OCI-M2 (cell line): ENCODE measurements at regions not wholly inside any gene's neighbourhood (a gene's known extent, or its start where the extent isn't known, plus 50 kb on each side); places are given as distances from the start of the nearest gene placed in this dataset.

Experiments
- DNase-seq: peaks from one replicate; lab custom pipeline; 2025; ENCODE audit not compliant: unreplicated experiment; lab: John Stamatoyannopoulos, UW

DNA sequence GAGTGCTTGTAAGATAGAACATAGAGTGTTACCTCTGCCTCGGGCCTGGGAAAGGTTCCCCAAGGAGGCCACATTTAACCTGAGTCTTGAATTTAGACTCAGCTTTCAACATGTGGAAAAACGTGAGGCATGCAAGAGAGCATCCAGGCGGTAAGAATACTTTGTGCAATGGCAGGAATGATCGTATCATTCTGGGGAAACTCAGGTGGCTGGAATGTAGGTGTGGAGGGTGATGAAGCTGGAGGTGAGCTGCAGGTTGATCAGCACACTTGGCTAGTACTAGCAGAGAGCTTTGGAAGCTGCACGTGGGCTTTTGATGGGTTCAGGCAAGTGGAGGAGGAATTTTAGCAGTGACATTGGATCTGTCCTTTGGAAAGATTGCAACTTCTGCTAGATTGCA, 270.3 kb upstream of the RAG2 start:
- no peak for DNase-seq

DNA sequence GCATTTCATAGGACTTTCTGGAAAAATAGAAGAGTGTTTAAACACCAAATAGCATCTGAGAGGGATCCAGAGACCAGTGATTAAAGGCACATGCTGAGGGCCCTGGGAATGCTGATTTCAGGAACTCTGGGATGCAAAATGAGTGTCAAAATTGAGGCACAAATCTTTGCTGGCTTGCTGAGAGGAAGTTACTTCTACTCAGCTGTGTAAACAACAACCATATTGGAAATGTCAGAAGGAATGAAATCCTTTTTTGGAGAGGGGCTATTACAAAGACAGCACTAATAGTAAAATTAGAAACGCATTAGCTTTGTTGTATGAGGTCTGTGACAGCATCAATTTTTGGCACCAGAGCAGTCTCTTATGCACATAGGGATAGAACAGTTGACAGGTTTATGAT, 267.8 kb upstream of the RAG2 start:
- no peak for DNase-seq

DNA sequence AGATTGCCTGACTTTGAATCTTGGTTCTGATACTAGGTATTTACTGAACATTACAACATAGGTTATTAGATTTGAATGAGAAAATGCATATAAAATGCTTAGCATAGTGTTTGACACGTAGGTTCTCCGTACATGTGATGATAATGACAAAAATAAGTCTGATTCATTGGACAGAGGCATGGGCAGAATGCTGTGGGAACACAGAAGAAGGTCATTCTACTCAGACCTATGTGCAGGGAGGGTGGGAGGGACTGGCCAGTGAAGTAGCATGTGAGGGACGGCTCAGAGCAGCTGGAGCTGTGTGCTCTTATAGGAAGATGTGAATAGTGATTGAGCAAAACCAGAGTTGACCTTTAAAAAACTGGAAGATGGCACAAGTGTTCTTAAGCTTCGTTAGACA, 256.8 kb upstream of the RAG2 start:
- no peak for DNase-seq

DNA sequence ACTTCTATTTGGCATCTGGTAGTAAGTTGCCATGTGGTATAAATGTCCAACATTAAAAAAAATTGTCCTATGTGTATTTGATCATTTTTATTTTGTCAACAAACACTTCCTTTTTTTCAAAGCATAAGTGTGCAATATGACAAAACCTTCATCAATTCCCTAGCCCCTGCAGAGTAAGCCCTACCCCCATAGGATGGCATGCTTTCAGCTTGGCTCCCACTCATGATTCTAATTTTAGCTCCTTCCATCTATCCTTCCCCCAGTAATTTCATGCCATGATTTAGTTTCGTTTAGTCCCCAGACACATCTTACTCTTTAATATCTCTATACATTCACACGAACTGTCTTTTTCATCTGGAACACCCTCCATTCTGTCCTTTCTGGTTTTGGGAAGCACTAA, 250.6 kb upstream of the RAG2 start:
- DNase-seq = no peak

DNA sequence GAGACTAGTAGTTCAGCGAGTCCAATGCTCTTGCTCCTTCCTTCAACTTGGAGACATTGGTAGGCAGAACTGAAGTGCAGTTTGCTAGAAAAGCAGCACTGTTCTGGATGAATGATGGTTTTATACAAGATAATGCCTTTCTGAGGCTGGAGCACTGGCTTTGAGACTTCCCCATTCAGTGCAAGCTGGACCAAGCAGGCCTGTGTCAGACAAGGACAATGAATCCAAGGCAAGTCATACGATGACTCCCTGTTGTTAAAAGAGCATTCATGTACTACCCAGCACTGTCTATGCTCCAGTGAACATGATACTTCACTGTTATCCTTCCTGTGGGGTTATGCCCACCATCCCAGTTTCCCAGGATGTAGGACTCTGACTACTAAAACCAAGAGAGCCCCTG, 242.3 kb upstream of the RAG2 start:
- no peak for DNase-seq

DNA sequence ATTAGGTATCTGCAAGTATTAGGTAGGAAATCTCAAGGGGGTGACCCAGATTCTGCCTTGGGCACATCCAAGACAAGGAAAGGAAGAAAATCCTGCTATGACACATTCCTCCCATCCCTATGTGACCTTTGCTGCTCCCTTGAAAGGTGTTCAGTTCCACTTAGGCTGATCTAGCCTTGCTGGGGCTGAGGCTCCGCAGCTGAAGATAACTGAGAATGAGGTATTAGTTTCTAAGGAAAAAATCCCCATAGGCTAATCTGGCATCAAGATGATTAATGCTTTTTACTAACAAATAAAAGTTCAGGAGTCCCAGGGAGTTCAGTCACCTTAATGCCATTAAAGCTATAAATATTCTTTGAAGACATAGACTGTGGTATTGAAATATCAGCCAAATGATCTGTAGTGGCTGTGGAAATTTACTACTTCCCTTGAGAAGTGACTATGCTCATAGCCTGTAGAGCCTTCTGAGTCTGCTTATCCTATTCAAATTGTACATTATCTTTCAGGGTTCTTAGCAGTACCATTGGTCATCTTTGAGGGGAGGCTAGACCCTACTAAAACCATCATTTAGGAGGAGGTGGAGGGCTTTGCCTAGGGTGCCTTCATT, 239.9 kb upstream of the RAG2 start:
- no peak for DNase-seq

DNA sequence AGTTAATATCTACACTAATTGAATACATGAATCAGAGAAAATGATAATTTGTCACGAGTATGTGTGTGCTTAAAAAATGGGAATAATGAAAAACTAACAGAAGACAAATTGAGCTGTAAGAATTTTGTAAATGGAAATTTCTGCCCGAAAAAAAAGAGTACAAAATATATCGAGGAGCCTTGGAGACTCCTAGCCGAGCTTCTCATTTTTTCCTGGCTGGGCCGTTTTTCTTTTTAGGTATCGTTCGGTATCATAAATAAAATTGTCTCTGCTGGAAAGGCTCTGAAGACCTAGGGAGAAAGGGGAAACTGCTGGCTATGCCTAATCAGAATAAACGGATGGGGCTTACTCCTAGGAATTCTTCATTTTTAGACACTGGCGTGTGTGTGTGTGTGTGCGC, 227.2 kb upstream of the RAG2 start:
- no peak for DNase-seq

DNA sequence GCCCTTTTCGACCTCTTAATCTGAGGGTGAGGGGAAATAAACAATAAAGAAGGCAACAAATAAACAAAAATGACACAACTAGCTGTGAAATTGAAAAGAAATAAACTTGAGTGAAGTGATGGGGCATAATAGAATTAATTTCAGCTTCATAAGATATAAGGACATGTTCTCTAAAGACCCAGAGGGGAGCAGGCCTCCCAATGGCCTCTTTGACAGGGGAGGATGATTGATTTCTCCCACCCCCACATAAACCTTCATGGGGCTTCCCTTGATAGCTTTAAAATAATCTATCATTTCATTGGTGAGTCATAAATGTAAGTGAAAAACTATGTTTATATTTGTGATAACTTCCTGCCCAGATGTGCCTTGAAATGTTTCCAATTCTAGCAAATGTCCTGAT, 226.3 kb upstream of the RAG2 start:
- no peak for DNase-seq

DNA sequence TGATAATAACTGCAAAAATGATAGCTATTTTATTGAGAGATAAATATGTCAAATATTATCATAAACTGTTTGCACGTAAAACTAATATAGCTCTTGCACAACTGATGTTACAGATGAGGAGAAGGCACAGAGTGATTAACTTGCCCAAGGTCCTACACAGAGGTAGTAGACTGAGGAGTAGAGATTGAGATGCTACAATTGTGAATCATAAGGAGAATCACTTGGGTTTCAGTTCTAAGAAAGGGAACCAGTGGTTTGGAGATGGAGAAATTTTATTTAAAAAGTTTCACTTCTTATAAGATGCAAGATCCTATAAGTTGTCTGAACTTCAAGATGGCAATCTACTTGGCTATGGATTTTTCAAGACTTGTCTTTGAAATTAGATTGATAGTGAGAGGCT, 224.8 kb upstream of the RAG2 start:
- no peak for DNase-seq

DNA sequence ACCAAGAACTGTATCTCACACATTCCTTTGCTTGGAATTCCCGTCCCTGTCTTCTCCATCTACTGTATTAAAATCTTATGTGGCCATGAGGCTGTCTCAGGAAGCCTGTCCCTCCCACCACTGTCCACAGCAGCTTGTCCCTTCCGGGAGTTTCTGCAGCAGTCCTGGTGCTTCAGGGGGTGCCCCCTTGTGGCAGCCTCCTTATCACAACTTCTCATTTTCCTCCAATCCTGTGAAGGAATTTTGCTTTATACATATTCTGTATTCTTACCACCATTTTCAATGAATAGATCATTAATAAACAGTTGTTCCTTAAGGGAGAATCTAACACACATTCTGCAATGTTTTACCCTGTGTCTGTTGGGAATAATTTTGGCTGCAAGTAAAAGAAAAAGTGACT, 220.4 kb upstream of the RAG2 start:
- DNase-seq = no peak

DNA sequence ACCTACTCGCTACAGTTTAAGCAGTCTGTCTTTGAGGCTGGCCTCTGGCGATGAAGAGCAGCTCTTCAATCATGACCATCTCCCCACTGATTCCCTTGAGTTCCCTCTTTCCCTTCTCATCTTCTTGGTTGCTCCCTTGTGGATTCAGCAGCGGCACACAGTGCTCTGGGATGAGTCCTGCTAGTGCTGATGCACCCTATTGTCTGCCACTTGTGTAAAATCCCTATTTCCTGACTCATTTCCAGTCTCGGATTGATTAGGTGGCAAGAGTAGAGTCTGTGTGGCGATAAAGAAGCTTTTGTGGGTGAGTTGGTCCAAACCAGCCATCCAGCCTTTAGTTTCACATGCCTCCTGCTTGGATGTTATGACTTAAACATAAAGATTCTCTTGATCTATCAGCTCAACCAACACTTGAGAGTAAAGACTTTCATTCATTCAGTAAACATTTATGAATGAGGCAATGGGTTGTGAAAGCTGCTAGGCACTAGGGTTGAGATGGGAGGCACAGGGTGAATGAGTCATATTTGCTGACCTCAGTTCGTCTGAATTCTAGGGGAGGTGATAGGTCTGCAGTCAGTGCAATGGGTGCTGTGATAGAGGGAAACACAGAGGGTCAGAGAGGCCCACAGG, 219.4 kb upstream of the RAG2 start:
- DNase-seq = no peak

DNA sequence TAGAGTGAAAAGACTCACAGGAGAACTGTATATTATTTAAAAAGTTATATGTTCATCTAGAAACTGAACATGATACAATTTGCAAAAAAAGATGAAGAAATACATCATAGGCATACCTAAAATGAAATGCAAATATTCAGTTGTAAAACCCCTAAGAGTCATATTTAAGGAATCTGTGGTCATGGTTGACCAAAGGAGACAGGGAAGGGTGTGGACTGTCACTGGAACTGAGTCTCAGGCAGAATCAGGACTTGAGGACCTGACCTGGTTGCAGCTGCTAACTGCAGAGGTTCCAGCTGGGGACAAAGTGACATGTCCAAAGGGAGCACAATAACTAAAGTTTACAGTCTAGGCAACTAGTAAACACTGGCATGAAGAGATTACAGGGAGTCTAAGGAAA, 211.3 kb upstream of the RAG2 start:
- DNase-seq = no peak

DNA sequence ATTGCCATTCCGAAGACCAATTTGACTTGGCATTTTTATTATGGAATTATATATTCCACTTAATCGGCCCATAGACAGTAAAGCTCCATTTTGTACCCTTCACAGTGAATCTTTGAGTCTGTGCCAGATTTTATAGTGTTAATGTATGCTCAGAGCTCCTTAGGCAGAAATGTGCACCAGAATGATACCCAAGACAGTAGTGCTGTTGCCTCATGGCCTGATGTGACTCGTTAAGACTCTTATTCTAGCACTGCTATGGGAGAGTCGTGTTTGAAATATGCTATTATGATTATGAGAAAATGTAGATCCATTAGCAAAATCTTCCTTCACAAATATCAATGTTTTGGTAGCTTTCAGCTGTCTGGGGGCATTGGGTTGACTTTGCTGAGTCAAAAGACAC, 209.8 kb upstream of the RAG2 start:
- no peak for DNase-seq

DNA sequence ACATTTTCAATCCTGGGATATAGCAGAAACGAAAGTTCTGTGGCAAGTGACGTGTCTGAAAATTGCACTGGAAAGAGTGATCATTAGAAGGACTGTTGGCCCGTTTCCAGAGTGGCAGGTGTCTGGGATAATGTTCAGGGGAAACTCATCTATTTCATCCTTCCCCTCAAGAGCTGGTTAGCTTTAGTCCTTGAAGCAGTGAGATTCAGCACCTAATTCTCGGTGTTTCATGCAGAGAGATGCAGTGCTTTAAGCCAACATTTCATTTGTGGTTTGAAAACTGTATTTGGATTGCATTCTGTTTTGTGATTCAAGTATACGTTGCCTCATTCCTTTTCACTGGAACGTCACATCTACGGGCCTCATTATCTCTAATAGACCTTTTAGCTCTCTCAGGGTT, 205.0 kb upstream of the RAG2 start:
- no peak for DNase-seq

DNA sequence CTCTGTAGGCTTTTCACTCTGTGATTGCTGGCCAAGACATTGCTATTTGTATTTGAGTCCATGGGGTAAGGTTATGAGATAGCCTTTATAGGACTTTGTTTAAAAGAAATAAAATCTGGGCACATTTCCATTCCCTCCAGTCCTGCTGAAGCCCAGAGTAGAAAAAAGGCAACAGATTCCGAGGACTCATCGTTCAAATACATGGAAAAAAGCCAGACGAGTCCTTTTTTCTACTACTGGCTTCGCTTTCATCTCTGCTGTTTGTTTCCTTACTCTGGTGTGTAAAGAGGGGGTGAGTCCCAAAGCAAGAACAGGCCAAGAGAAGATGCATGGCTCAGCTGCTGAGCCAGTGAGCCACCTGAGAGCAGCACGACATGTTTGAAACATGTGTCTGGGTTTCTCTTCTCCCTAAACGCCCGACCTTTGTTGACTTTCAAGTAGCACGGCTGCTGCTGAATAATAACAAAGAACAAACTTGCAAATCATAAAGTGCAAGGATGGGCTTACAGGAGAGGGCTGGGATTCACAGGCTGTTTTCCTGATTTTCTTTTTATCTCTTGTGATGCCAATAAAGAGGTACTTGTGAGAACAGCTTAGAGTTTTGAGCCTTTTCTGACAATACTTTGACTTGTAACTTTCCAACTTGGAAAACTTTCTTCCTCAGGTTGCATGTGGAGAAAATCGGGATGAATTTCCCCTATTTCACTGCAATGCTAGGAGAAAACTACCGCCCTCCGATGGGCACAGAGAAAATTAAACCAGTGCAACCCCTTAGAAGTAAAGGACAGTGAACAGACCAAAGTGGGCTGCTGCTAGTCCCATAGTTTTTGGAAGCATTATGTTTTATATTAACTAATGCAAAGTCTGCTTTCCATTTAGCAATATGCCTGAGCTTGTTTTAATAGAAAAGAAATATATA, 195.2 kb upstream of the RAG2 start:
- no peak for DNase-seq

DNA sequence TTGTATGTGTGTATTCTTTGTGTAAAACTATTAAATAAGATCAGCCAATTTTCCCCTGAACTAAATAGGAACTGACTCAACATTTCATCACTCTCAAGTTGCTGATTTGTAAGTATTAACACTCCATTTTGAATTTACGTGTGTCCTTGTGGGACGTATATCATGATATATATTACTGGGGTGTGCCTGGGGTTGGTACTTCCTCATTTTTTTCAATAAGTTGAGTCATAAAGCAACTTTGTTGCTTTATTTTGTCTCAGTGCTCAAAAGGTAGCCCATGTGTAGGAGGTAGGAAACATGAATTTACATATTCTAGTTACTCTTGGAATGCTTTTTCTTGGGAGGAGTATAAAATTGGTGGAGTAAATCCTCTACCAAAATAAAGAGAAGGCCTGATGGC, 193.9 kb upstream of the RAG2 start:
- DNase-seq = no peak

DNA sequence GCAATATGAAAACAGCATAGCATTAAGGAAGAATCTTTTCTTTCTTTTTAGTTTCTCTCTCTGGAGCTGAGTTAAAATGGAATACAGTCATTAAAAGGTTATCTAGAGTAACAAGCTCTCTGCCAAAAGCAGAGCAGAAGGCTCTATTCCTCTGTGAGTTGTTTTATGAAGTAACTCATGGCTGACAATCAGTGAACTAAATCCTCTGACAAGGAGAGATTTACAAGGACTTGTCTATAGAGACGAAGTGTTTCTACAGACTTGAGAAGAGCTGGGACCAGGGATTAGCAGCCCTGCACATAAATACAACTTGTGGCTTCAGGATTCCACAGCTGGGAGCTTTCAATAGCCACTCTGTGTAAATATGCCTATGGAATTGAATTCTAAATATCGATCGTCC, 192.5 kb upstream of the RAG2 start:
- DNase-seq = no peak

DNA sequence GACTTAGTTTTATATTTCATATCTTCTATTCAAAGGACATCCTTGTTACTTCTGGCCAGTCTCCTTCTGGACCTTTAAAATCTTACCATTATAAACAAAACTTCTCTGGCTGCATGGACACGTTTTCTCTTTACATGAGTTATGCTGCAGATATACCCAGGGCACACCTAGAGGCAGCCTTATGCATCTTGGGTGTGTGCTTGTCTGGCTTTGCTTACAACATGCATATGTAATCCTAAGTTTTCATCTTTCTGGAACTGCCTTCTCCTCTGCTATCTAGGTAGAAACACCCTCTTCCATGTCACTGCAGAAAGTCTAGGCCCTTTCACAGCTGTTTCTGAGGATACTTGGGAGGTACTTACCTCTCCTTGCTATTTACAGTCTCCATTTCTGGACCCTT, 185.8 kb upstream of the RAG2 start:
- no peak for DNase-seq

DNA sequence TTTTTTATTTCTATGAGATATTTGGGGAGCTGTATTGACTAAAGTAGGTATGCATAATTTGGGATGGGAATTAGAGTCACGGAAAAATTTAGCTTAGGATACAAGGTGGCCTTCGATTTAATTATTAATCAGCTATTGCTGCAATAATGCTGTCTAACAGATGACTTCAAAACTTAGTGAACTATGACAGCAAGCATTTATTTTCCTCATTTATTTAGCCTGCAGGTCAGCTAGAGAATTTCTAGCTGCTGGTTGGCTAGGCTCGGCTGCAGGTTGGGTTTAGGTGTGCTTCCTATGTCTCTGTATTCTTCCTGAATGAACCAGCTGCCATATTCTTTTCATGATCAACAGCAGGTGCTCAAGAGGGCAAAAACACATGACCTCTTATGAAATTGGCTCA, 181.8 kb upstream of the RAG2 start:
- DNase-seq = no peak

DNA sequence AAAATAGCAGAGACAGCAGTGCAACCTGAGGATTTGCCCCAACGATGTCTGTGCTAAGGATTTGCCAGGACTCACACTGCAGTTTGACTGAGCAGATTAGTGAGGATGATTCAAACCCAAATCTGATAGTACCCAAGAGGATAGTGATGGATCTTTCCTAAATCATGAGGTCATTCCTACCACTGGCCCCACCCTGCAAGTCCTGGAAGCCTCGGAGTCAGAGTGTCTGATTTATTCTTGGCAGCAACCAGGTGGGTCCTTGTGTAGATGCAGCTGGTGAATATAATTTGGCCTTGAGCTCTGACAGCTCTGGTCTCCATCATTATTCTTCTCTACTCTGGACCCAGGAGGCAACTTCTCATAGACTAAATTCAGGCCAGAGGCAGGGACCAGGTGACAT, 179.3 kb upstream of the RAG2 start:
- no peak for DNase-seq

DNA sequence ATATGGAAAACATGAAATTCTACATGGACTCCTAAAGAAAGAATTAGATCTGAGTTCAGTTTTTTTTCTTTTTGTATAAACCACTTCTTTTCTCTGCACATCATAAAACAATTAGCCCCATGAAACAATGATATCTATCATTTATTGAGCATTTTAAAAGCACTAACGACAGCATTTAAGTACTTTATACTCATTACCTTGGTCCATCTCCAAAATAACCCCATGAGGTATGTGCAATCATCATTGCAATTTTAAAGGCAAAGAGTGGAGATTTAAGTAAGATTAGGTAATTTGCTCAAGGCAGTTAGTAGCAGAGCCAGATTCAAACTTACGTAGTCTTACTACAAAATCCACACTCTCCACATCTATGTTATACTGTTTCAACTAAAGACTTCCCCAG, 177.7 kb upstream of the RAG2 start:
- no peak for DNase-seq

DNA sequence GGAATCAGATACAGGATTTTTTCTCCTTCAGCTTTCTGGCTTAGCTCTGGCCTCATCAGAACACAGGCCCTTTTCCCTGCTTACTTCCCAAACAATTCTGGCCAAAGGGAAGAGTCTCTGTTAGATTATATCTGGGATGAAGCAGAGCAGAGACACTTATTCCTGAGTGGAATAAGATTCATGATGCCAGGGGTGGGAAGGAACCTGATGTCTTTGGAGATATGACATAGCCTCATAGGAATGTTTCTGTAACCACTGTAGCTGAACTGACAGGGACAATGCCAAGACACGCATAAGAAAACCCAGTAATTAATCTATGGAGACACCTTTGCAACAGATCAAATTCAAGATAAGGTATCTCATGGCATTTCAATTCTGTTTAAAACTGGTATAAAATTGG, 177.1 kb upstream of the RAG2 start:
- no peak for DNase-seq
